ENCODE measurements at regions not wholly inside any gene's neighbourhood (a gene's known extent, or its start where the extent isn't known, plus 50 kb on each side); places are given as distances from the start of the nearest gene placed in this dataset.

DNA sequence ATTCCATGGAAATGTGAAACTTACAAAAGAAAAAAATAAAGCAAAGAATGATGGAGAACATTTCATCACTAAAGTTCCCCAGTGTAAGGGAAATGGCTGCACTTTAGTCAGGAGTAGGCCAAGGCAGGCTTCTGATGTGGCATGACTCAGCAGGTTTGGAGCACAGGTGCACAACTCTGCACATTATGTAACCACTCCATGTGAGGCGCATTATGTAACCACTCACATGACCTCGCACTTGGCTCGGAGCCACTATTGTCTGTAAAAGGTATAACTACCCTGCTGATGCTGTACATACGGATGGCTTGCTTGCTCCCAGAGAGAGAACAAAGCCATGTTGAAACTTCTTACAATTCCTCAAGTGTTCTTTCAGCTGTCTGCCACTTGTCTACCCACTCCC, 727.6 kb downstream of the TRAM1L1 start (continued):
- TF ChIP-seq, protein P1, sequence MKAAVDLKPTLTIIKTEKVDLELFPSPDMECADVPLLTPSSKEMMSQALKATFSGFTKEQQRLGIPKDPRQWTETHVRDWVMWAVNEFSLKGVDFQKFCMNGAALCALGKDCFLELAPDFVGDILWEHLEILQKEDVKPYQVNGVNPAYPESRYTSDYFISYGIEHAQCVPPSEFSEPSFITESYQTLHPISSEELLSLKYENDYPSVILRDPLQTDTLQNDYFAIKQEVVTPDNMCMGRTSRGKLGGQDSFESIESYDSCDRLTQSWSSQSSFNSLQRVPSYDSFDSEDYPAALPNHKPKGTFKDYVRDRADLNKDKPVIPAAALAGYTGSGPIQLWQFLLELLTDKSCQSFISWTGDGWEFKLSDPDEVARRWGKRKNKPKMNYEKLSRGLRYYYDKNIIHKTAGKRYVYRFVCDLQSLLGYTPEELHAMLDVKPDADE (IDR thresholded peaks at IDR 0.05): no peak
- TF ChIP-seq, protein P2, sequence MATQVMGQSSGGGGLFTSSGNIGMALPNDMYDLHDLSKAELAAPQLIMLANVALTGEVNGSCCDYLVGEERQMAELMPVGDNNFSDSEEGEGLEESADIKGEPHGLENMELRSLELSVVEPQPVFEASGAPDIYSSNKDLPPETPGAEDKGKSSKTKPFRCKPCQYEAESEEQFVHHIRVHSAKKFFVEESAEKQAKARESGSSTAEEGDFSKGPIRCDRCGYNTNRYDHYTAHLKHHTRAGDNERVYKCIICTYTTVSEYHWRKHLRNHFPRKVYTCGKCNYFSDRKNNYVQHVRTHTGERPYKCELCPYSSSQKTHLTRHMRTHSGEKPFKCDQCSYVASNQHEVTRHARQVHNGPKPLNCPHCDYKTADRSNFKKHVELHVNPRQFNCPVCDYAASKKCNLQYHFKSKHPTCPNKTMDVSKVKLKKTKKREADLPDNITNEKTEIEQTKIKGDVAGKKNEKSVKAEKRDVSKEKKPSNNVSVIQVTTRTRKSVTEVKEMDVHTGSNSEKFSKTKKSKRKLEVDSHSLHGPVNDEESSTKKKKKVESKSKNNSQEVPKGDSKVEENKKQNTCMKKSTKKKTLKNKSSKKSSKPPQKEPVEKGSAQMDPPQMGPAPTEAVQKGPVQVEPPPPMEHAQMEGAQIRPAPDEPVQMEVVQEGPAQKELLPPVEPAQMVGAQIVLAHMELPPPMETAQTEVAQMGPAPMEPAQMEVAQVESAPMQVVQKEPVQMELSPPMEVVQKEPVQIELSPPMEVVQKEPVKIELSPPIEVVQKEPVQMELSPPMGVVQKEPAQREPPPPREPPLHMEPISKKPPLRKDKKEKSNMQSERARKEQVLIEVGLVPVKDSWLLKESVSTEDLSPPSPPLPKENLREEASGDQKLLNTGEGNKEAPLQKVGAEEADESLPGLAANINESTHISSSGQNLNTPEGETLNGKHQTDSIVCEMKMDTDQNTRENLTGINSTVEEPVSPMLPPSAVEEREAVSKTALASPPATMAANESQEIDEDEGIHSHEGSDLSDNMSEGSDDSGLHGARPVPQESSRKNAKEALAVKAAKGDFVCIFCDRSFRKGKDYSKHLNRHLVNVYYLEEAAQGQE (IDR thresholded peaks at IDR 0.05; ENCODE audit: unreplicated experiment): no peak
- TF ChIP-seq STAT1 (IDR thresholded peaks at IDR 0.05; ENCODE audit: unreplicated experiment) (no peak), ZNF331 (CRISPR knock-in tag; IDR thresholded peaks at IDR 0.05; ENCODE audit: low read depth) (no peak), POLR2AphosphoS5 (IDR thresholded peaks at IDR 0.05; ENCODE audit: low read depth) (no peak), ZNF114 (CRISPR knock-in tag; IDR thresholded peaks at IDR 0.05) (no peak), JUNB (IDR thresholded peaks at IDR 0.05; ENCODE audit: unreplicated experiment) (no peak)

DNA sequence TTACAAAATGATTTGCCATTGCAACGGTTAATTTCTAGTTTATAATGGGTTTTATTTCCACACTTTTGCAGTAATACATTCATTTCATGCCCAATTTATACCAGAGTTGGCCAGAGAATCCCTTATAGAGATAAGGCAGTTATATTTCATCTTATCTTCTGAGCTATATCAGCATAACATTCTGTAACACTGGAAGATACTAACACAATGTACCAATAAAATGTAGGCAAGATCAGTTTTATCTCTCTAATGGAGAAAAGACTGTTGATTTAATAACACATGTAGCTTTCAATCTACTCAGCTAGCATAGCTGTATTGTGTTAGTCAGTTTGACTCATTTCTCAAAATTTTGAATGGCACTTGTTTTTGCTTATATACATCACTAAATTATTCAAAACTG, 738.6 kb downstream of the TRAM1L1 start:
- TF ChIP-seq, protein P2 (IDR thresholded peaks at IDR 0.05; ENCODE audit: unreplicated experiment): no peak
- TF ChIP-seq ZNF114 (CRISPR knock-in tag; IDR thresholded peaks at IDR 0.05): no peak
- no peak for TF ChIP-seq CREB1 (CRISPR knock-in tag; IDR thresholded peaks at IDR 0.05; ENCODE audit: low read depth)
- TF ChIP-seq, protein P3, sequence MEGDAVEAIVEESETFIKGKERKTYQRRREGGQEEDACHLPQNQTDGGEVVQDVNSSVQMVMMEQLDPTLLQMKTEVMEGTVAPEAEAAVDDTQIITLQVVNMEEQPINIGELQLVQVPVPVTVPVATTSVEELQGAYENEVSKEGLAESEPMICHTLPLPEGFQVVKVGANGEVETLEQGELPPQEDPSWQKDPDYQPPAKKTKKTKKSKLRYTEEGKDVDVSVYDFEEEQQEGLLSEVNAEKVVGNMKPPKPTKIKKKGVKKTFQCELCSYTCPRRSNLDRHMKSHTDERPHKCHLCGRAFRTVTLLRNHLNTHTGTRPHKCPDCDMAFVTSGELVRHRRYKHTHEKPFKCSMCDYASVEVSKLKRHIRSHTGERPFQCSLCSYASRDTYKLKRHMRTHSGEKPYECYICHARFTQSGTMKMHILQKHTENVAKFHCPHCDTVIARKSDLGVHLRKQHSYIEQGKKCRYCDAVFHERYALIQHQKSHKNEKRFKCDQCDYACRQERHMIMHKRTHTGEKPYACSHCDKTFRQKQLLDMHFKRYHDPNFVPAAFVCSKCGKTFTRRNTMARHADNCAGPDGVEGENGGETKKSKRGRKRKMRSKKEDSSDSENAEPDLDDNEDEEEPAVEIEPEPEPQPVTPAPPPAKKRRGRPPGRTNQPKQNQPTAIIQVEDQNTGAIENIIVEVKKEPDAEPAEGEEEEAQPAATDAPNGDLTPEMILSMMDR (conservative IDR thresholded peaks at IDR 0.05; ENCODE audit: low read depth in 2 of 2): no peak
- Mint-ChIP-seq H3K4me1 (peaks cover 12% of the 10 kb centered on the region), H3K27ac (no peak overlapping the region), H3K4me3 (no peak overlapping the region), H3K9me3 (no peaks in the 10 kb centered on the region), H3K27me3 (ENCODE audit: insufficient read depth, low read depth, poor library complexity) (peaks cover 2% of the 10 kb centered on the region), H3K36me3 (ENCODE audit: low read depth) (no peaks in the 10 kb centered on the region)
- H3K36me3 ChIP-seq (ENCODE audit: insufficient read depth): no peaks in the 10 kb centered on the region
- H3K4me3 ChIP-seq: no peak overlapping the region
- no peak for DNase-seq (ENCODE audit: low spot score)
- H3K4me2 ChIP-seq: no peak overlapping the region
- no peak for ATAC-seq
- H3K27ac ChIP-seq (ENCODE audit: low read depth): no peak overlapping the region
- no peaks in the 10 kb centered on the region for H3K79me2 ChIP-seq (replicated peaks; ENCODE audit: insufficient read depth)
- H3K27me3 ChIP-seq (ENCODE audit: insufficient read depth): no peaks in the 10 kb centered on the region
- no peaks in the 10 kb centered on the region for H4K20me1 ChIP-seq (replicated peaks; ENCODE audit: insufficient read depth)
- no peak overlapping the region for H2AFZ ChIP-seq
- H3F3A ChIP-seq (replicated peaks; ENCODE audit: low read depth): no peaks in the 10 kb centered on the region
- H3K4me1 ChIP-seq (ENCODE audit: insufficient read depth): peaks cover 3% of the 10 kb centered on the region
- H3K9me2 ChIP-seq (ENCODE audit: insufficient read depth): no peaks in the 10 kb centered on the region

Data from GM23338 (cell line).